ENCODE measurements at regions not wholly inside any gene's neighbourhood (a gene's known extent, or its start where the extent isn't known, plus 50 kb on each side); places are given as distances from the start of the nearest gene placed in this dataset.
"Not testable (repeated sequence)": the region's sequence is repeated elsewhere in the genome, so short reads cannot be mapped to it uniquely, and the experiment has no call there.

DNA sequence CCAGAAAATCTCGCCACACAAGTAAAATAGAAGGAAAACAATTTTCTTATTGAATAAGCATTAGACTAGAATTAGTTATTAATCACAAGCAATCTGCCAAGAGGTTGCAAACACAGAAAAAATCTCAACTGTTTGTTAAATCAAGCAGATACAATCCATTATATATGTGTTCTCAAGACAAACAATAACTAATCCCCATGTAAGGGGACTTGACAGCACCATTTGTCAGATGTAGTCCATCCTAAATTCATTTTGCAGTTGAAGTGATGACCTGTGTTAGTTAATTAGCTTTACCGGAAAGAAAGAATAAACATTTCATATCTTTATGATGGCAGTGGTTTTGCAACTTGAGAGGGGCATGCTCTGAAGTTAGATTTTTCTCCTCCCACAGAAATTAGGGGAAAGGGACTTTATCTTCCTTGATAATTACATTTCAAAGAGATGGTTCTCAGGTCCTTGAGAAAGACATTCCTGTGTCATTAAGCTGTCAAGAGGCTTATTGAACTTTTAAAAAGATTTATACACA, 1588.0 kb downstream of the GRIK2 start:
- no peak for DNase-seq

GRCh38 chr6:102980951-102981350, 1587.4 kb downstream of the GRIK2 start:
- no peak for DNase-seq

- DNase-seq, result no peak
Measured at GRCh38 chr6:102961902-102962301, 1568.4 kb downstream of the GRIK2 start.

DNA sequence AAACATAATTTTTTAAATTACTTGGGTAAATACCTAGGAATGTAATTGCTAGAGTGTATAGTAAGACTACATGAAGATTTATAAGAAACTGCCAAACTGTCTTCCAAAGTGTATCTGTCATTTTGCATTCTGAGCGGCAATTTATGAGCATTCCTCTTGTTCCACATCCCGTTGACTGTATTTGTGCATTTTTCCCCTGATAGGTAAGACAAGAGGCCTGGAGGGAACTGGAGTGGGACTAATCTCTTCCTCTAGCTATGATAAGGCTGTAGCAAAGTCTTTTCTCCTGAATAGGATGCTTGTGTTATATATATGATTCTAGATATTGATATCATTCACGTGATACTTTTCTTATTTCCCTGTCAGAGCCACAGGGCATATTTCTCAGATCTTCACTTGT, 1557.5 kb downstream of the GRIK2 start:
- DNase-seq, result no peak

- DNase-seq, result no peak
Measured at GRCh38 chr6:102944475-102944874, 1551.0 kb downstream of the GRIK2 start.

GRCh38 chr6:102942206-102942605, 1548.7 kb downstream of the GRIK2 start:
- DNase-seq, result no peak

GRCh38 chr6:102936959-102937358, 1543.5 kb downstream of the GRIK2 start:
- no peak for DNase-seq

- DNase-seq, result no peak
Measured at GRCh38 chr6:102928109-102928508, 1534.6 kb downstream of the GRIK2 start.

DNA sequence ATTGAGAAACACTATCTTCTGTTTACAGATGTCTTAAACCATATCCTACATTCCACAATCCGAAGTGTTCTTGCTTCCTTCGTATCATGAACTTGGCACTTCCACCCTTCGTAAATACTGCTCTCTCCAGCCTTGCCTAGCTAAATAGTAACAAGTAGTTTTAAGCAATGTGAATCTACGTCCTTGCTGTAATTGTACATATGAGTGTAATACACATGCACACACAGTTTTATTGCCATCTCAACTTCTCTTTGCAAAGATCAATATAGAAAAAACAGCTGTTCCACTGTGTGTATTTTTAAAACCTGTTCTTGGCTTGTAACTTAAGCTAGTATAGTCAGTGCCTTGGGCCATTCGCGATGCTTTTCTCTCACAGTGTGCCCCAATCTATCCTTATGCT, 1524.7 kb downstream of the GRIK2 start:
- no peak for DNase-seq

GRCh38 chr6:102911571-102911970, 1518.1 kb downstream of the GRIK2 start:
- no peak for DNase-seq

GRCh38 chr6:102910701-102911139, 1517.2 kb downstream of the GRIK2 start:
- not testable (repeated sequence) for DNase-seq

DNA sequence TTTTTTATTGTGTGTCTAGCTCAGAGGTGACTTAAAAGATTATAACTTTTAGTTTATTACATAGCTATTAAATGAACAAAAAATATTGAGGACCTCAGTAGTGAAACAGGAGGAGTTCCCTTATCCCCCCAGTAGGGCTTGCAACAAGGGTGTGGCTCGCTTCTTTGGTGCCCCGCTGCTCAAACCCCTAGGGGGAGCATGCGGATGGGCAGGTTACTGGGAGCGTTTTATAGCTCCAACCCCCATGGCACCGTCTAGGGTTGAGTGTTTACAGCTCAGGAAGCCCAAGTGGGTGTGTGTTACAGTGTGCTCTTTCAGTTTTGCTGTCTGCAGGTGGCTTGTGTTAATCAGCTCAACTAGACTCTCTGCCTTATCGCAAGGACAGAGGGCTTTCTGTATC, 1513.7 kb downstream of the GRIK2 start:
- no peak for DNase-seq

GRCh38 chr6:102902471-102902870, 1509.0 kb downstream of the GRIK2 start:
- no peak for DNase-seq

GRCh38 chr6:102895683-102896082, 1502.2 kb downstream of the GRIK2 start:
- DNase-seq, result no peak

- DNase-seq, result no peak
Measured at GRCh38 chr6:102885165-102885564, 1491.7 kb downstream of the GRIK2 start.

DNA sequence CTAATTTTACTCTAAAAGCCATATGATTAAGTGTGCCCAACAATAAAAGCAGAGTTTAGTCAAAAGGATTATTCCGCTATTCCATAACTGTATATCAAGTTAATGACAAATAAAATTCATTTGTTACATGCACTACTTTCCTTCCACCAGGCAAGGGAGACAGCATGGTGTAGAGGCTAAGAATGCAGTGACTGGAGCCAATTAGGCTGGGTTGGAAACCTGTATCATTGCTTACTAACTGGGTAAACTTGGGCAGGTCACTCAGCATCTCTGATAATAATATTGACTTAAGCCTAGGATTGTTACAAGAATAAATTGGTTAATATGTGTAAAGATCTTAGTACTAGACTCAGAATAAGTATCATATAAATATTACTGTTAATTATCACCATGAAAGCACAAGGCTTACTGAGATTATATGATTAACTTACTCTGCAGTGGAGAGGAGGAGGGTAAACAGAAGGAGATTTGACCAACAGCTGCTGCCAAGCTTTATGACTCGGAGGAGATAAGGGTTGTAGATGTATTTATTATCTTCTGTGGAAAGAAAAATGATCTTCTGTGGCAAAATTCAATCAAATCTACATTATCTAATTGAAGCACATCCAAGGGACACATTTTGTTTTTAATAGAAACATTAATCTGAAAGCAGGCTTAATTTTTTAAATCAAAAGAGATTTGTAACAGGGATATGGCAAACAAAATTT, 1459.9 kb downstream of the GRIK2 start:
- no peak for DNase-seq

DNA sequence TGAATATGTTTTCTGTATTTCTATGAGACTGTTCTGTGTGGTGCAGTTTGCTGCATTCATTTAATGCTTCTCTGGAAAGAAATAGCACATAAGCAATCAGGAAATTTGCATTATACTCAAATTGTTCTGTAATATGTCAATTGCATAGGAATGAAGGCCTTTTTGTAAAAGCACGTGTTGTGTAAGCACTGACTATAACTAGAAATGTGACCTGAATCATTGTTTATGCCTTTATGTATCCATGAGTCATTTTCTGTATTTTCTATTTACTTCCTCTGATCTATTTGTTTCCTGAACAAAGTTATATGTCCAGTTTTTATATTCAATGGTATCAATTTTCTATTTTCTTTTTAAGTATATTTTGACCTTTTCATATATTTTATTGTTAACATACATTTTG, 1455.3 kb downstream of the GRIK2 start:
- no peak for DNase-seq

DNA sequence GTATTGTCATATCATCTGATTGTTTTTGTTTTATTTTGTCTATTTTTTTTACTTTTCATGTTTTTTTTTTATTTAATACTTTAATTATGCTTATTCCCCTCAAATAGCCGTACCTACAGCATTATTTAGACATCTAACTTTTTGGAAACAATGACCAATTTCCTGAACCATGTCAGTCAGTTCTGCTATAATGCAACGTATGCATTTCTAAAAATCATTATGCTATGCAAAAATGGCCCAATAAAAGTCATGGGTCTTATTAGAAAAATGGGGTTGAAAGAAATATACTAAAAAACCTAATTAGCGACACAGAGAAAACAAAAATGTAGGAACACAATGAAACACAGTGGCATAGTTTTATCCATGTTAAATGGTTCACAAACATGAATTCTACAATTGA, 1454.7 kb downstream of the GRIK2 start:
- DNase-seq, result no peak

- no peak for DNase-seq
Measured at GRCh38 chr6:102841060-102841459, 1447.6 kb downstream of the GRIK2 start.

DNA sequence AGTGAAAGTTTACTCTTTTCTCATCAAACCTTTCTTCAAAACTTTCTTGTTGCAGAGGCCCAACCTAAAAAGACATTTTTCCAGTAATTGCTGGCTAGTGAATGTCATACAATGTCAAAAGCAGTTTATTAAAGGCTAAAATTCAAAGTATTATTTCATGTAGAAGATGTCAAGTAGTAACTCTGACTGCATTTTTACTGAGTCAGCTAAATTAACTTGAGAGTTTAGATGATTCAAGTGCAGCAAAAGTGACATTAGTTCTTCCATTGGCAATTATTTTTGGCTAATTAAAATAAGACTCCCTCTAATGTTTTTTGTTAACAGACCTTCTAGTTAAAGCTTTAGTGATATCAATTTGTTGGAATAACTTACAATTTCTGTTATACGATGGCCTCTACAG, 1438.5 kb downstream of the GRIK2 start:
- no peak for DNase-seq

DNA sequence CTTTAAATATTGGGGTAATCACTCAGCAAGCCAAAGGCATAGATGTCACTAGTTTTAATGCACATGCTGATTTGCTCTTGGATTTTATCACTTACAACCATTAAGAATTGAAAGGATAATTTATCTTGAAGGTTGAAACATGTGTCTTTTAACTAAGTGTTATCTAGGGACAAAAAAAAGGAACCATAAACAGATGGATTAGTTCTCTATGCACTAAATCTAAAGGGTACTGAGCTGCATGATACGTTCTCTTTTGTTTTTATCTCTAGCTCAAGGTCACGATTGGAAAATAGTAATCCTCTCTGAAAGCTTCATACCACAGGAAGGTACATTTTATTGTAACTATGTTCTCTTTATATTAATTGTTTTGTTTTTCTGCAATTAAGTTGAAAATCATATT, 1426.6 kb downstream of the GRIK2 start:
- no peak for DNase-seq

- no peak for DNase-seq
Measured at GRCh38 chr6:102815207-102815606, 1421.7 kb downstream of the GRIK2 start.

GRCh38 chr6:102813489-102814275, 1420.2 kb downstream of the GRIK2 start:
- no peak for DNase-seq

DNA sequence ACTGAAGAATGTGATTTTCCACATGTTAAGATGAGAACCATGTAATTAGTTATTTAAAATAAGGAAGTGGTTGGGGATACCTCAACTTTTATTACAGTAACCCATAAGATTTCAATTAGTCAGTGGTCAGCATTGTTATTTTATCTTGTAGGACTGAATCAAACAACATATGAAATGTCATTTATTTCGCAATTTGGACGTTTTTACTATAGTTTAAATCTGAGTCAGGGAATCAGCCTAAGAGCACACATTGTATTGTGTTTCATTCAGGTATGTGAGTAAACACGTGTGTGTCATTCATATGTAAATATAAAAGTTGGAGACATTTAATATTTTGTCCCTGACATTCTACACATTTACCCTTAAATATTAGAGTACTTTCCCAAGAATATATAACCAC, 1418.7 kb downstream of the GRIK2 start:
- no peak for DNase-seq

All from stimulated activated naive CD4-positive, alpha-beta T cell (primary cell).